SU-DHL-6 (cell line): ENCODE measurements at regions not wholly inside any gene's neighbourhood (a gene's known extent, or its start where the extent isn't known, plus 50 kb on each side); places are given as distances from the start of the nearest gene placed in this dataset.

Source experiments
- H2AFZ ChIP-seq: fragments of 200-600 bp; sonication (generic); 2 replicates; pipeline ENCODE4 v1.6.1; 2014; ENCODE audit warnings: low read depth, mild to moderate bottlenecking, moderate library complexity, mixed read lengths, antibody characterized with exemption, low read length; ENCODE audit not compliant: severe bottlenecking
- H3F3A ChIP-seq: fragments of 200-600 bp; shearing (Covaris generic); 2 replicates; pipeline ENCODE4 v1.6.0; 2016; ENCODE audit warnings: antibody characterized with exemption, mild to moderate bottlenecking; ENCODE audit not compliant: insufficient read depth
- H3K27ac ChIP-seq: fragments of 200-600 bp; sonication (generic); 2 replicates; pipeline ENCODE4 v1.5.1; 2016; ENCODE audit warnings: low read depth, mild to moderate bottlenecking, low read length, moderate library complexity, mixed read lengths
- H3K27me3 ChIP-seq: fragments of 200-600 bp; sonication (generic), shearing (Covaris generic); 2 replicates; pipeline ENCODE4 v1.6.0; 2014; ENCODE audit warnings: mild to moderate bottlenecking, low read length
- H3K36me3 ChIP-seq: fragments of 200-600 bp; sonication (generic); 2 replicates; pipeline ENCODE4 v1.6.1; 2014; ENCODE audit warnings: mild to moderate bottlenecking, low read length, mixed read lengths
- H3K4me2 ChIP-seq: fragments of 300-600, 200-600 bp; shearing (Covaris generic), sonication (generic); 2 replicates; pipeline ENCODE4 v1.6.0; 2014; ENCODE audit warnings: low read length, low read depth, mild to moderate bottlenecking; ENCODE audit not compliant: poor library complexity, severe bottlenecking
- H3K4me3 ChIP-seq: fragments of 200-600 bp; sonication (generic); 2 replicates; pipeline ENCODE4 v1.5.1; 2014; ENCODE audit warnings: antibody characterized with exemption, low read length, mild to moderate bottlenecking, mixed read lengths; ENCODE audit not compliant: insufficient read depth, poor library complexity, severe bottlenecking
- H3K79me2 ChIP-seq: fragments of 200-600 bp; sonication (generic); 2 replicates; pipeline ENCODE4 v1.6.1; 2014; ENCODE audit warnings: mild to moderate bottlenecking, low read length, moderate library complexity; ENCODE audit not compliant: insufficient read depth
- H3K9ac ChIP-seq: fragments of 200-600 bp; sonication (generic); 2 replicates; pipeline ENCODE4 v1.7.0; 2014; ENCODE audit warnings: mild to moderate bottlenecking, low read length
- H3K9me2 ChIP-seq: fragments of 200-600 bp; sonication (generic); replicated peaks from 2 replicates; pipeline ENCODE4 v1.6.1; 2014; ENCODE audit warnings: low read length; ENCODE audit not compliant: insufficient read depth
- H3K9me3 ChIP-seq: fragments of 200-600 bp; sonication (generic); 2 replicates; pipeline ENCODE4 v1.6.1; 2014; ENCODE audit warnings: low read length, mixed read lengths; ENCODE audit not compliant: insufficient read depth
- H4K20me1 ChIP-seq: fragments of 200-600 bp; sonication (generic); 2 replicates; pipeline ENCODE4 v1.6.1; 2014; ENCODE audit warnings: low read depth, mild to moderate bottlenecking, antibody characterized with exemption, low read length, moderate library complexity, mixed read lengths
- EZH2phosphoT487 ChIP-seq: fragments of 200-600 bp; sonication (generic), shearing (Covaris generic); conservative IDR thresholded peaks from 2 replicates; pipeline ENCODE4 v1.6.1; 2018; ENCODE audit warnings: mild to moderate bottlenecking, antibody characterized with exemption, low read length, moderate library complexity, mixed read lengths
- TF ChIP-seq, protein P1 (sequence below): fragments of 200-600 bp; sonication (generic); IDR thresholded peaks from one replicate; pipeline ENCODE4 v1.5.1; 2017; ENCODE audit warnings: antibody characterized with exemption, mild to moderate bottlenecking, low read length, moderate library complexity; ENCODE audit not compliant: insufficient read depth, poor library complexity, severe bottlenecking

DNA sequence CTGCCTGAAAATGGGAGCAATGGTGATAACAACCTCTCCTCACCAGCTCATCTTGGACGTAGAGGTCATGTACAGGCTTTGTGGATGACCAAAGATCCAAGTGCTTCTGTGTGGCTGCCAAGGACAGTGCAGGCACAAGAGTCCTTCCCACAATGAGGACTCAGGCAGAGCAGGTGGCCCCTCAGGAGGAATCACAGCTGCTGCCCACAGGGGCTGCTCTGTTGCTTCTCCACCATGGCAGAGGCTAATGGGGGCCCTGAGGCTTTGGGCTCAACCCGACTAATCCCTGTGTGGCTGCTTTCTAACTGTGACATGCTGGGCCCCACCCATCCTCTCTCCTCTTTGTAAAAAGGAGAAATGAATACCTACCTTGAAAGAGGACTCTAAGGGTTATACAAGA, 58.1 kb upstream of the MRPS22 start:
- no peak overlapping the region for H3K27ac ChIP-seq
- H3K36me3 ChIP-seq, result no peaks in the 10 kb centered on the region
- no peaks in the 10 kb centered on the region for H4K20me1 ChIP-seq
- H3K4me3 ChIP-seq, result no peak overlapping the region
- H2AFZ ChIP-seq, result no peak overlapping the region
- no peaks in the 10 kb centered on the region for H3K27me3 ChIP-seq
- H3K9me3 ChIP-seq, result no peaks in the 10 kb centered on the region
- H3K79me2 ChIP-seq, result no peaks in the 10 kb centered on the region
- no peaks in the 10 kb centered on the region for H3F3A ChIP-seq
- no peak overlapping the region for H3K9ac ChIP-seq
- TF ChIP-seq EZH2phosphoT487, result no peak
- TF ChIP-seq, protein P1, sequence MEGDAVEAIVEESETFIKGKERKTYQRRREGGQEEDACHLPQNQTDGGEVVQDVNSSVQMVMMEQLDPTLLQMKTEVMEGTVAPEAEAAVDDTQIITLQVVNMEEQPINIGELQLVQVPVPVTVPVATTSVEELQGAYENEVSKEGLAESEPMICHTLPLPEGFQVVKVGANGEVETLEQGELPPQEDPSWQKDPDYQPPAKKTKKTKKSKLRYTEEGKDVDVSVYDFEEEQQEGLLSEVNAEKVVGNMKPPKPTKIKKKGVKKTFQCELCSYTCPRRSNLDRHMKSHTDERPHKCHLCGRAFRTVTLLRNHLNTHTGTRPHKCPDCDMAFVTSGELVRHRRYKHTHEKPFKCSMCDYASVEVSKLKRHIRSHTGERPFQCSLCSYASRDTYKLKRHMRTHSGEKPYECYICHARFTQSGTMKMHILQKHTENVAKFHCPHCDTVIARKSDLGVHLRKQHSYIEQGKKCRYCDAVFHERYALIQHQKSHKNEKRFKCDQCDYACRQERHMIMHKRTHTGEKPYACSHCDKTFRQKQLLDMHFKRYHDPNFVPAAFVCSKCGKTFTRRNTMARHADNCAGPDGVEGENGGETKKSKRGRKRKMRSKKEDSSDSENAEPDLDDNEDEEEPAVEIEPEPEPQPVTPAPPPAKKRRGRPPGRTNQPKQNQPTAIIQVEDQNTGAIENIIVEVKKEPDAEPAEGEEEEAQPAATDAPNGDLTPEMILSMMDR, result no peak
- no peak overlapping the region for H3K4me2 ChIP-seq
- H3K9me2 ChIP-seq, result no peaks in the 10 kb centered on the region

- H3K9ac ChIP-seq, result no peak overlapping the region
- H3K36me3 ChIP-seq, result no peaks in the 10 kb centered on the region
- H3K27ac ChIP-seq, result no peak overlapping the region
- no peaks in the 10 kb centered on the region for H4K20me1 ChIP-seq
- no peaks in the 10 kb centered on the region for H3K9me2 ChIP-seq
- H3K9me3 ChIP-seq, result no peaks in the 10 kb centered on the region
- H3K4me2 ChIP-seq, result no peak overlapping the region
- no peaks in the 10 kb centered on the region for H3K27me3 ChIP-seq
- no peaks in the 10 kb centered on the region for H3F3A ChIP-seq
- H2AFZ ChIP-seq, result no peak overlapping the region
- H3K4me3 ChIP-seq, result no peak overlapping the region
- no peaks in the 10 kb centered on the region for H3K79me2 ChIP-seq
- TF ChIP-seq EZH2phosphoT487, result no peak
- TF ChIP-seq, protein P1, result no peak
Measured at GRCh38 chr3:139286241-139286640, 57.6 kb upstream of the MRPS22 start.

GRCh38 chr3:139286825-139287224, 57.0 kb upstream of the MRPS22 start:
- no peaks in the 10 kb centered on the region for H3K9me3 ChIP-seq
- no peak overlapping the region for H3K9ac ChIP-seq

More at GRCh38 chr3:139286825-139287224, 57.0 kb upstream of the MRPS22 start:
- no peaks in the 10 kb centered on the region for H3K79me2 ChIP-seq
- no peaks in the 10 kb centered on the region for H3F3A ChIP-seq
- H3K27ac ChIP-seq, result no peak overlapping the region
- H3K9me2 ChIP-seq, result no peaks in the 10 kb centered on the region
- TF ChIP-seq EZH2phosphoT487, result no peak
- TF ChIP-seq, protein P1, result no peak
- no peaks in the 10 kb centered on the region for H3K36me3 ChIP-seq
- H3K4me2 ChIP-seq, result no peak overlapping the region
- no peaks in the 10 kb centered on the region for H3K27me3 ChIP-seq
- H3K4me3 ChIP-seq, result no peak overlapping the region
- no peak overlapping the region for H2AFZ ChIP-seq
- H4K20me1 ChIP-seq, result no peaks in the 10 kb centered on the region
